ENCODE measurements at regions not wholly inside any gene's neighbourhood (a gene's known extent, or its start where the extent isn't known, plus 50 kb on each side); places are given as distances from the start of the nearest gene placed in this dataset.
A peak's percentile ranks its signal among the peaks of the same experiment; 100 is the strongest.

GRCh38 chr14:39988939-39989338 lies 556.7 kb upstream of the FBXO33 start:
- TF ChIP-seq CTCF (conservative IDR thresholded peaks at IDR 0.05; ENCODE audit: low read depth, low read length) (peak; percentile 93), EZH2 (IDR thresholded peaks at IDR 0.05; ENCODE audit: low read length, unreplicated experiment) (no peak)
